D721Med (cell line): ENCODE measurements at regions not wholly inside any gene's neighbourhood (a gene's known extent, or its start where the extent isn't known, plus 50 kb on each side); places are given as distances from the start of the nearest gene placed in this dataset.

ENCODE experiments used
- DNase-seq: peaks from one replicate; pipeline ENCODE4 v3.0.0; 2011; ENCODE audit warnings: low spot score; ENCODE audit not compliant: insufficient read length
- FAIRE-seq: peaks from 2 replicates; lab custom pipeline; 2011; peaks lifted over from hg19 to GRCh38; lab: Jason Lieb, UNC
- TF ChIP-seq, protein P1 (sequence below): IDR thresholded peaks from 2 replicates; pipeline ENCODE4 v1.5.1; 2012; ENCODE audit warnings: mild to moderate bottlenecking, control low read depth; ENCODE audit not compliant: insufficient read depth; ENCODE audit errors: missing control alignments

DNA sequence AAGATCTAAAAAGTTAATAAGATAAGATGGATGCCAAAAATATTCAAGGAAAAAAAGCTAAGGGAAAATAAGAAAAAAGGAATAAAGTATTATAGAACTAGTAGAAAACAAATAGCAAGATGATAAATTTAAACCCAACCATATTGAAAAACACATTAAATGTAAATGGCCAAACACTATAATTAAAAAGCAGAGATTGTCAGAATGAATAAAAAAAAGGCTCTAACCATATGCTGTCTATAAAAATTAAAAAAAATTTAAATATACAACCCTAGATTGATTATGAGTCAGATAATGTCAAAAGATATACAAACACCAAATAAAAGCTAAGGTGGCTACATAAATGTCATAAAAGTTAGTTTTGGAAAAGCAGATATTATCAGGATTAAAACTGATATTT is 617.5 kb upstream of the SGCG start:
- TF ChIP-seq, protein P1, sequence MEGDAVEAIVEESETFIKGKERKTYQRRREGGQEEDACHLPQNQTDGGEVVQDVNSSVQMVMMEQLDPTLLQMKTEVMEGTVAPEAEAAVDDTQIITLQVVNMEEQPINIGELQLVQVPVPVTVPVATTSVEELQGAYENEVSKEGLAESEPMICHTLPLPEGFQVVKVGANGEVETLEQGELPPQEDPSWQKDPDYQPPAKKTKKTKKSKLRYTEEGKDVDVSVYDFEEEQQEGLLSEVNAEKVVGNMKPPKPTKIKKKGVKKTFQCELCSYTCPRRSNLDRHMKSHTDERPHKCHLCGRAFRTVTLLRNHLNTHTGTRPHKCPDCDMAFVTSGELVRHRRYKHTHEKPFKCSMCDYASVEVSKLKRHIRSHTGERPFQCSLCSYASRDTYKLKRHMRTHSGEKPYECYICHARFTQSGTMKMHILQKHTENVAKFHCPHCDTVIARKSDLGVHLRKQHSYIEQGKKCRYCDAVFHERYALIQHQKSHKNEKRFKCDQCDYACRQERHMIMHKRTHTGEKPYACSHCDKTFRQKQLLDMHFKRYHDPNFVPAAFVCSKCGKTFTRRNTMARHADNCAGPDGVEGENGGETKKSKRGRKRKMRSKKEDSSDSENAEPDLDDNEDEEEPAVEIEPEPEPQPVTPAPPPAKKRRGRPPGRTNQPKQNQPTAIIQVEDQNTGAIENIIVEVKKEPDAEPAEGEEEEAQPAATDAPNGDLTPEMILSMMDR: no peak
- FAIRE-seq (no peak), DNase-seq (no peak)

DNA sequence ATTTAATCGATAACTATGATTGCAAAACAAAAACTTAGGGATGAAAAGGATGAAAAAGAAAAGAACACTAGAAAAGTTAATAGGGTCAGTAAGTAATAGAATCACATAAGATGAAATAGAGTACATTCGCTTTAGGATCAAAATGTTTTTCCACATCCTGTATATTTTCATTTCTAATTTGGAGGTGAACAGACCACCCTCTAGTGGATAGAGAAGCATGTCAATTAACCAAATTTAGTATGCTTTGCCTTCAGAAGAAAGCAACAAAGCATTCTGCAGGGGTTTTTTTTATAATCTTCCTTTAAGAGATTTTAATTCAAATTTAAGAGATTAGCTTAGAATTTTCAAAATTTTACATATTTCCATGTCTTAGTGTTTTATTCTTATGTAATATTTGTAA is 611.0 kb upstream of the SGCG start:
- DNase-seq (no peak), FAIRE-seq (no peak)
- TF ChIP-seq, protein P1: no peak

DNA sequence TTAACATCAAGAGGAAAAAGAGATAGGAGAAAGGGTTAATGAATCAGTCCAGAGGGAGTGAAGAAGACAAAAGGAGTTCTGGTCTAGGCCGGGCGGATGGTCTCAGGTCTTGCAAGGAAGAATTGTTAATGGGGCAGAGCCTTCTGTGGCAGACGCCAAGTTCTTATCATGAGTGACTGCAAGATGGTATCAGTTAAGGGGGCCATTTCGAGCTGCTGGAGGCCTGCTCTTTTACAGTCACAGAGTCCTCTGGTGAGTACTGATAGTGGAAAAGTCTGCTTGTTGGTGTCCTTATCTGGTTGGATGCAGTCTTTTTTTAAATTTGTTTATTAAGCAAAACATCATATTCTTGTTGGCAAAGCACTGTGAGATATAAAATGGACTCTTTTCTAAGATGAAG is 590.9 kb upstream of the SGCG start:
- TF ChIP-seq, protein P1: no peak
- no peak for FAIRE-seq
- no peak for DNase-seq

DNA sequence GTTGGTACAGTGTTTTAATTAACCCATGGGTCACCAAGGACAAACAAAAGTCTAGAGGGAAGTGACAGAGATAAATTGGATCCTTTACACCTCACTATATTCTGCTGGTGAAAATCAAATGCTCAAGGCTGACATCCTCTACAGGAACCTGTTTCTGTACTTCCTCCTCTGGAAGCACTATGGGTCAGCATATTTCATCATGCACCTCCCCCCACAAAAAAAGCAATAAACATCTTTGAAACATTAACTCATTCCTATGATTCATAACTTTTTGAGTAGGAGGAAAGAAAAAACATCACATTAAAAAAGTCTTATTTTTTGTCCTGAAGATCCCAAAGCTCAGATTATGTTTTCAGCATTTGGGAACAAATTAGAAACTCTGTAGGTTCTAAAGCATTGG is 588.3 kb upstream of the SGCG start:
- DNase-seq (no peak), FAIRE-seq (no peak)
- TF ChIP-seq, protein P1: no peak

DNA sequence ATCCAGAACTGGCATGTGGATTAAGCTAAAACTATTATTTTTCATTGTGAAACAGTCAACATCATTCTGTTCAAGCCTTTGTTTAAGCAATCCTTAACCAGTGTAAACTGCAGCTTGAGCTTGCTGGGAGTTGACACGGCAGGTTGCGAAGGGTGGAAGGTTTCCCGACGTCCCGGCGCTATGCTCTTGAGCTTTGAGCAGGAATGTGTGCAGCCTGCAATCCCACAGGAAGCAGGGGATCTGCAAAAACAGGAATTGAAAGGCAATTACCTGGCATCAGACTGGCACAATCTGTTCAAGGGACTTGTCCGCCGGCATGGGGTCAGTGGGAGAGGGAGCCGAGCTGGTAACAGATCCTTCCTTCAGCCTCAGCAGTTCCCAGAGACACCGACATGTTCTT is 586.7 kb upstream of the SGCG start:
- TF ChIP-seq, protein P1: no peak
- FAIRE-seq (no peak), DNase-seq (no peak)

DNA sequence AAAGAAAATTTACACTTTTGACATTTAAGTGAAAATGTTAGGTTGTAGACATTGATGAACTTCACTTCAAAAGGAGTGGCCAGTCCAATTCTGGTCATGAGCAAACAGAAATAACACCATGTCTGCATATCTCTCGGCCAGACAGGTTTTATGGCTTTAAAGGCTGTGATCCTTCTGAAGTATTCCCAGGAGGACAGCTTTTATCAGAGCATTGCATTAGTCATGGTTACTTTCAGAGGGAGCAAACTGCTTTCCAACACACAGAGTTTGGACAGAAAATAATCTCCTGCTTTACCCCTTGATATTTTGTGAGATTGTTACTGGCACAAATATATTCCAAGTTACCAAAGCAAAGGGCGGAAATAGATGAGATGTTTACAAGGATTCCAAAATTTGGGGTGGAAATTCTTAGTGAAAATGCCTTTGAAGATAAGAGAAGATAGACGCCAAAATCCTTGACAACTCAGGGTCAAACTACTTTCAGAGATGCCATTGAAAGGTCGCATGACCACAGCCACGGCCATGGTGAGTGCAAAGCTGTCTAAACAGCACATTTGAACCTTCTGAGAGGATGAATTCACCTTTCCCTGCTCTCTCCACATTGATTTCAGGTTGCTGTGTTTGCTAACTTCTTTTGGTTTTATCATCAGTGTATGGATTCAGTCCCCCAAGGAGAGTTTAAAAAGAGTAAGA is 584.5 kb upstream of the SGCG start:
- FAIRE-seq: no peak
- TF ChIP-seq, protein P1: no peak
- DNase-seq: no peak

DNA sequence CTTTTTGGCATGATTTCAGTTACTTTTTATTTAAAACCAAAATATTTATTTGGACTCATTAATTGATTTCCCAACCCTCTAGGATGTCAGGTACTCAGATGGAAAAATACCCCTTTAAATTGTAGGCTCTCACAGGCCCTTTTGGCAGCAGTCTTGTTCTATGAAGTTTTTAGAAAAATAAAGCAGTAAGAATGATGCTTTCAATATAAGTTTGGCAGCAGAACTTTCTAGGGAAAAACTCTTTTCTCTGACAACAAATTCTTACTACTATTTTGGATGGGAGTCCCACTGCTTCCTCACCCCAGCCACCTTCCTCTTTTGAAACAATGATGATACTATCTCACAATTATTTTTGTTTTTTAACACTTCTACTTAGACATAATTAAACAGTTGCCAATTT is 581.6 kb upstream of the SGCG start:
- FAIRE-seq (no peak), DNase-seq (no peak)
- TF ChIP-seq, protein P1: no peak
